Transverse colon (tissue), 4 donors: ENCODE measurements at regions not wholly inside any gene's neighbourhood (a gene's known extent, or its start where the extent isn't known, plus 50 kb on each side); places are given as distances from the start of the nearest gene placed in this dataset.

Experiments used
- CTCF ChIP-seq, 5 experiments: fragments of 200-600 bp in 3 of 5; fragments of 450-650 bp in 2 of 5; sonication (generic) in 3 of 5; IDR thresholded peaks; 1 replicate in 2 of 5; 2 replicates in 3 of 5; pipeline ENCODE4 v1.5.1; 2016 to 2017; ENCODE audit warnings: antibody characterized with exemption in 5 of 5, inconsistent platforms in 3 of 5, mild to moderate bottlenecking in 2 of 5, moderate library complexity in 1 of 5
- EP300 ChIP-seq: sonication (generic); formaldehyde crosslinking; IDR thresholded peaks from one replicate; pipeline ENCODE4 v1.6.1; 2017; ENCODE audit warnings: antibody characterized with exemption, low read depth
- POLR2A ChIP-seq: fragments of 450-650 bp; IDR thresholded peaks from one replicate; pipeline ENCODE4 v1.6.1; 2016; ENCODE audit warnings: antibody characterized with exemption, mild to moderate bottlenecking, moderate library complexity
- POLR2AphosphoS5 ChIP-seq, 3 donors: sonication (generic); formaldehyde crosslinking; IDR thresholded peaks; one replicate each; pipeline ENCODE4 v1.6.1; 2016; ENCODE audit warnings: antibody characterized with exemption in 3 of 3

GRCh38 chr22:27492566-27493201 lies 308.9 kb downstream of the MN1 start:
- no peak for TF ChIP-seq POLR2AphosphoS5 (IDR thresholded peaks at IDR 0.05)
- no peak for TF ChIP-seq CTCF (IDR thresholded peaks at IDR 0.05)
- no peak for TF ChIP-seq POLR2A
- TF ChIP-seq EP300, result no peak
